H9 (cell line): ENCODE measurements at regions not wholly inside any gene's neighbourhood (a gene's known extent, or its start where the extent isn't known, plus 50 kb on each side); places are given as distances from the start of the nearest gene placed in this dataset.

ENCODE experiments used
- DNase-seq: peaks from one replicate; pipeline ENCODE4 v3.0.0-alpha.2; 2017
- H2AFZ ChIP-seq: one replicate; pipeline ENCODE4 v1.6.1; 2013; ENCODE audit warnings: mild to moderate bottlenecking, low read length, control low read depth, moderate library complexity
- H2AK5ac ChIP-seq: 2 replicates; pipeline ENCODE4 v1.6.1; 2013; ENCODE audit warnings: low read length, control low read depth, mixed read lengths; ENCODE audit not compliant: insufficient read length
- H2BK120ac ChIP-seq: one replicate; pipeline ENCODE4 v1.6.1; 2013; ENCODE audit warnings: low read depth, mild to moderate bottlenecking, low read length, control low read depth, inconsistent platforms; ENCODE audit not compliant: poor library complexity, severe bottlenecking
- H2BK12ac ChIP-seq: 2 replicates; pipeline ENCODE4 v1.6.1; 2013; ENCODE audit warnings: low read length, control low read depth, mixed read lengths, low read depth; ENCODE audit not compliant: insufficient read length
- H2BK15ac ChIP-seq: 2 replicates; pipeline ENCODE4 v1.6.1; 2013; ENCODE audit warnings: low read depth, low read length, control low read depth
- H2BK20ac ChIP-seq: one replicate; pipeline ENCODE4 v1.6.1; 2013; ENCODE audit warnings: low read depth, mild to moderate bottlenecking, low read length, control low read depth, inconsistent platforms; ENCODE audit not compliant: poor library complexity, severe bottlenecking
- H2BK5ac ChIP-seq: 2 replicates; pipeline ENCODE4 v1.6.1; 2013; ENCODE audit warnings: low read length, control low read depth, mixed read lengths; ENCODE audit not compliant: insufficient read length
- H3K14ac ChIP-seq: 2 replicates; pipeline ENCODE4 v1.6.1; 2013; ENCODE audit warnings: low read length, control low read depth; ENCODE audit not compliant: insufficient read depth
- H3K18ac ChIP-seq: 2 replicates; pipeline ENCODE4 v1.6.1; 2013; ENCODE audit warnings: low read depth, mild to moderate bottlenecking, mixed read lengths, low read length, control low read depth; ENCODE audit not compliant: insufficient read length
- H3K23ac ChIP-seq: 2 replicates; pipeline ENCODE4 v1.6.1; 2013; ENCODE audit warnings: low read length, control low read depth, mixed read lengths, low read depth; ENCODE audit not compliant: insufficient read length
- H3K23me2 ChIP-seq: 2 replicates; pipeline ENCODE4 v1.6.1; 2013; ENCODE audit warnings: low read depth, mild to moderate bottlenecking, mixed read lengths, low read length, control low read depth; ENCODE audit not compliant: insufficient read length, poor library complexity, severe bottlenecking
- H3K27ac ChIP-seq: 2 replicates; pipeline ENCODE4 v1.5.1; 2013; ENCODE audit warnings: low read length, control low read depth, mixed read lengths, low read depth; ENCODE audit not compliant: insufficient read length
- H3K27me3 ChIP-seq: 2 replicates; pipeline ENCODE4 v1.6.1; 2013; ENCODE audit warnings: low read length, control low read depth, inconsistent platforms; ENCODE audit not compliant: insufficient read depth
- H3K4ac ChIP-seq: 2 replicates; pipeline ENCODE4 v1.6.1; 2013; ENCODE audit warnings: low read depth, mild to moderate bottlenecking, control low read depth, inconsistent platforms, low read length, moderate library complexity
- H3K4me1 ChIP-seq: 2 replicates; pipeline ENCODE4 v1.6.1; 2013; ENCODE audit warnings: low read length, control low read depth, inconsistent platforms; ENCODE audit not compliant: insufficient read depth
- H3K4me2 ChIP-seq: 2 replicates; pipeline ENCODE4 v1.6.1; 2013; ENCODE audit warnings: low read length, control low read depth, mixed read lengths; ENCODE audit not compliant: insufficient read length, insufficient read depth
- H3K56ac ChIP-seq: 2 replicates; pipeline ENCODE4 v1.6.1; 2013; ENCODE audit warnings: low read depth, mild to moderate bottlenecking, mixed read lengths, low read length, control low read depth; ENCODE audit not compliant: insufficient read length
- H3K79me1 ChIP-seq: 2 replicates; pipeline ENCODE4 v1.6.1; 2013; ENCODE audit warnings: low read depth, mild to moderate bottlenecking, moderate library complexity, low read length, control low read depth, inconsistent platforms; ENCODE audit not compliant: insufficient read depth, poor library complexity, severe bottlenecking
- H3K79me2 ChIP-seq: 2 replicates; pipeline ENCODE4 v1.6.1; 2013; ENCODE audit warnings: low read length, control low read depth, inconsistent platforms; ENCODE audit not compliant: insufficient read depth
- H3K9ac ChIP-seq: 2 replicates; pipeline ENCODE4 v1.6.1; 2013; ENCODE audit warnings: low read length, control low read depth, mixed read lengths; ENCODE audit not compliant: insufficient read length; ENCODE audit errors: extremely low read depth
- H3K9me3 ChIP-seq: one replicate; pipeline ENCODE4 v1.6.1; 2013; ENCODE audit warnings: low read depth, low read length, inconsistent platforms; ENCODE audit not compliant: control insufficient read depth
- H3T11ph ChIP-seq: one replicate; pipeline ENCODE4 v1.6.1; 2013; ENCODE audit warnings: mild to moderate bottlenecking, low read length, control low read depth, inconsistent platforms
- H4K20me1 ChIP-seq: one replicate; pipeline ENCODE4 v1.6.1; 2013; ENCODE audit not compliant: control insufficient read depth, insufficient read length, insufficient read depth
- H4K5ac ChIP-seq: 2 replicates; pipeline ENCODE4 v1.6.1; 2013; ENCODE audit warnings: low read depth, mild to moderate bottlenecking, mixed read lengths, low read length, control low read depth; ENCODE audit not compliant: insufficient read length
- H4K8ac ChIP-seq: replicated peaks from 2 replicates; pipeline ENCODE4 v1.6.1; 2013; ENCODE audit warnings: low read length, control low read depth, mixed read lengths, low read depth; ENCODE audit not compliant: insufficient read length
- H4K91ac ChIP-seq: 2 replicates; pipeline ENCODE4 v1.6.1; 2013; ENCODE audit warnings: low read depth, mild to moderate bottlenecking, moderate library complexity, mixed read lengths, low read length, control low read depth; ENCODE audit not compliant: insufficient read length
- H3K27ac Mint-ChIP-seq, 3 experiments: 2 replicates in 2 of 3; 3 replicates in 1 of 3; pipeline ENCODE4 v1.8.0; 2020 to 2021; ENCODE audit warnings: mixed read lengths in 3 of 3, mild to moderate bottlenecking in 1 of 3, moderate library complexity in 1 of 3
- H3K27me3 Mint-ChIP-seq: 2 replicates; pipeline ENCODE4 v1.8.0; 2021; ENCODE audit warnings: low read depth, mild to moderate bottlenecking, moderate library complexity, mixed read lengths
- H3K36me3 Mint-ChIP-seq, 3 experiments: 2 replicates in 2 of 3; 3 replicates in 1 of 3; pipeline ENCODE4 v1.8.0; 2020 to 2021; ENCODE audit warnings: low read depth in 3 of 3, mixed read lengths in 3 of 3; ENCODE audit not compliant: insufficient read depth in 1 of 3
- H3K4me1 Mint-ChIP-seq, 2 experiments: 2 replicates each; pipeline ENCODE4 v1.8.0; 2020; ENCODE audit warnings: mixed read lengths in 2 of 2
- H3K4me3 Mint-ChIP-seq, 2 experiments: 2 replicates in 1 of 2; 3 replicates in 1 of 2; pipeline ENCODE4 v1.8.0; 2020 to 2021; ENCODE audit warnings: mild to moderate bottlenecking in 2 of 2, mixed read lengths in 2 of 2, moderate library complexity in 1 of 2
- H3K9me3 Mint-ChIP-seq, 2 experiments: 2 replicates in 1 of 2; 3 replicates in 1 of 2; pipeline ENCODE4 v1.8.0; 2020; ENCODE audit warnings: mild to moderate bottlenecking in 2 of 2, mixed read lengths in 2 of 2, moderate library complexity in 1 of 2
- CTCF ChIP-seq: fragments of 200-600 bp; sonication (generic); conservative IDR thresholded peaks from 3 replicates; pipeline ENCODE4 v1.8.0; 2021; ENCODE audit warnings: antibody characterized with exemption, mild to moderate bottlenecking
- WGBS: extraction: QIAGEN DNeasy Blood & Tissue Kit; methylation state at CpG from one replicate; pipeline ENCODE4 v1.1.7; 2013; ENCODE audit warnings: missing lambda C conversion rate, low lambda C conversion rate, mixed read lengths; ENCODE audit not compliant: insufficient read length; ENCODE audit errors: extremely low coverage; 5-methylcytosine and 5-hydroxymethylcytosine counted together

GRCh38 chr10:90988802-90989201 lies 67.9 kb upstream of the ANKRD1 start:
- Histone ChIP-seq H2BK120ac (no peak overlapping the region), H4K91ac (no peak overlapping the region), H2BK20ac (no peak overlapping the region), H2BK12ac (no peak overlapping the region), H3K79me2 (no peaks in the 10 kb centered on the region), H3K4me2 (no peak overlapping the region), H4K5ac (no peak overlapping the region), H3K18ac (no peak overlapping the region), H3K23ac (no peak overlapping the region), H3K9me3 (no peaks in the 10 kb centered on the region), H3K14ac (no peak overlapping the region), H3K4me1 (no peaks in the 10 kb centered on the region), H4K20me1 (no peaks in the 10 kb centered on the region), H2BK5ac (no peak overlapping the region), H2AK5ac (no peak overlapping the region), H3K27ac (no peak overlapping the region), H3K56ac (no peak overlapping the region), H2AFZ (no peak overlapping the region), H4K8ac (no peak overlapping the region), H3K27me3 (no peaks in the 10 kb centered on the region), H3K9ac (no peak overlapping the region), H2BK15ac (no peak overlapping the region), H3K23me2 (no peaks in the 10 kb centered on the region), H3K79me1 (no peaks in the 10 kb centered on the region), H3K4ac (no peak overlapping the region), H3T11ph (no peak overlapping the region)
- no peak overlapping the region for H3K27ac Mint-ChIP-seq
- H3K36me3 Mint-ChIP-seq: no peaks in the 10 kb centered on the region
- WGBS: no CpG with 5 or more reads among the region's 5 CpGs
- H3K4me3 Mint-ChIP-seq: no peak overlapping the region
- TF ChIP-seq CTCF: no peak
- no peak for DNase-seq
- no peaks in the 10 kb centered on the region for H3K9me3 Mint-ChIP-seq
- H3K27me3 Mint-ChIP-seq: peaks cover 21% of the 10 kb centered on the region
- H3K4me1 Mint-ChIP-seq: peaks cover 0 to 4% of the 10 kb centered on the region in 2 experiments; a peak in 1 of 4 replicates
